ENCODE measurements at regions not wholly inside any gene's neighbourhood (a gene's known extent, or its start where the extent isn't known, plus 50 kb on each side); places are given as distances from the start of the nearest gene placed in this dataset.

DNA sequence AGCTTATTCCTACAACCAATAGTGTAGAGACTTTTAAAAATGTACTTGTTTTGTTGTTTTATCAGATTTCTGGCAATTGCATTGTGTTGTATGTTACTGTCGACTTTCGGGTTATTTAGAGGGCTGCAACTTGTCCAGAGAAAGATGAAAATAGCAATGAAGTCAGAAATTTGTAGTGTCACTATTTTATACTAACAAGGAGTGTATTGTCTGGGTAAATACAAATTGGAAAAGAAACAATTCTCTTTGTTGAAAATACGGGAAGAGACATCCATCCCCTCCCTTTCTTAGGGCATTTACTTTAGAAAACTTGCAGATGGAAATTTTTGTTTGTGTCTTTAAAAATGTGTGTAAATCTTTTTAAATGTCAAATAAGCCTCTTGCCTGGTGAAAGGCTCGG, 792.0 kb downstream of the PCDH18 start:
- Histone ChIP-seq H3K4me1 (no peaks in the 10 kb centered on the region), H3K9me3 (no peaks in the 10 kb centered on the region), H3K27me3 (no peaks in the 10 kb centered on the region), H3K4me3 (no peak overlapping the region), H3K36me3 (no peaks in the 10 kb centered on the region), H3K27ac (no peak overlapping the region)
- intact Hi-C loops (cut with DNase I; ENCODE audit: low total_unique reads) = no loop called here
- DNase-seq = no peak
- TF ChIP-seq, protein P1, sequence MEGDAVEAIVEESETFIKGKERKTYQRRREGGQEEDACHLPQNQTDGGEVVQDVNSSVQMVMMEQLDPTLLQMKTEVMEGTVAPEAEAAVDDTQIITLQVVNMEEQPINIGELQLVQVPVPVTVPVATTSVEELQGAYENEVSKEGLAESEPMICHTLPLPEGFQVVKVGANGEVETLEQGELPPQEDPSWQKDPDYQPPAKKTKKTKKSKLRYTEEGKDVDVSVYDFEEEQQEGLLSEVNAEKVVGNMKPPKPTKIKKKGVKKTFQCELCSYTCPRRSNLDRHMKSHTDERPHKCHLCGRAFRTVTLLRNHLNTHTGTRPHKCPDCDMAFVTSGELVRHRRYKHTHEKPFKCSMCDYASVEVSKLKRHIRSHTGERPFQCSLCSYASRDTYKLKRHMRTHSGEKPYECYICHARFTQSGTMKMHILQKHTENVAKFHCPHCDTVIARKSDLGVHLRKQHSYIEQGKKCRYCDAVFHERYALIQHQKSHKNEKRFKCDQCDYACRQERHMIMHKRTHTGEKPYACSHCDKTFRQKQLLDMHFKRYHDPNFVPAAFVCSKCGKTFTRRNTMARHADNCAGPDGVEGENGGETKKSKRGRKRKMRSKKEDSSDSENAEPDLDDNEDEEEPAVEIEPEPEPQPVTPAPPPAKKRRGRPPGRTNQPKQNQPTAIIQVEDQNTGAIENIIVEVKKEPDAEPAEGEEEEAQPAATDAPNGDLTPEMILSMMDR (IDR thresholded peaks at IDR 0.05) = no peak

DNA sequence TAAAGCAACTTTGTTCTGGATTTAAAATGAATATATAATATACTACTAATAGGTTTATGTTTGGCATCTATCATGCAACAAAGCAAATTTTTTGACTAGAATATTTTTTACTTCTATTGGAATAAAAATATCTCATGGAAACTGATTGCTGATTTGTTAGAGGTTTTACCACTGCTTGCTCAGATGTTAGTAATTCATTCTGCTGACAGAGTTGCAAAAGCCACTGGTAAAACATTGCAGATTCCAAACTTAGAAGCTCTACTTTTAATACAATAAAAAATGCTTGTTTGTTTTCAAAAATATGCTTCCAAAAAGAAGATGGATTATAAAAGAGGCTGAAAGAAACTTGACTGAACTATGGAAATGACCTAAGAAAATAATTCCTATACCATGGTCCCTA, 795.2 kb downstream of the PCDH18 start:
- Histone ChIP-seq H3K4me1 (no peaks in the 10 kb centered on the region), H3K4me3 (no peak overlapping the region), H3K27me3 (no peaks in the 10 kb centered on the region), H3K9me3 (no peaks in the 10 kb centered on the region), H3K36me3 (no peaks in the 10 kb centered on the region), H3K27ac (no peak overlapping the region)
- DNase-seq = no peak
- intact Hi-C loops (cut with DNase I; ENCODE audit: low total_unique reads) = no loop called here
- TF ChIP-seq, protein P1 (IDR thresholded peaks at IDR 0.05) = no peak

DNA sequence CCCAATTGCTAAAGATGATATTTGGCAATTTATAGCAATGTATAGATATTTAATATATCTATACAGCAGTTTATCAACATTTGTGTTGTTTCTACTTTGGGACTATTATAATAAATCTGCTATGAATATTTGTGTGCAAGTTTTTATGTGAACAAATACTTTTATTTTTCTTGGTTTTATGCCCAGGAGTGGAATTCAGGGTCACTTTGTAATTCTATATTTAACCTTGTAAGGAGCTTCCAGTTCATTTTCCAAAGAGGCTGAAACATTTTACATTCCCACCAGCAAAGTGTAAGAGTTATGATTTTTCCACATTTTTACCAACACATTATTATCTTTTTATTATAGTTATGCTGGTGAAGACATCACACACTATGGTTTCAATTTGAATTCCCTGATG, 801.3 kb downstream of the PCDH18 start:
- Histone ChIP-seq H3K27me3 (no peaks in the 10 kb centered on the region), H3K9me3 (no peaks in the 10 kb centered on the region), H3K4me1 (no peaks in the 10 kb centered on the region), H3K4me3 (no peak overlapping the region), H3K36me3 (no peaks in the 10 kb centered on the region), H3K27ac (no peak overlapping the region)
- intact Hi-C loops (cut with DNase I; ENCODE audit: low total_unique reads) = no loop called here
- TF ChIP-seq, protein P1 (IDR thresholded peaks at IDR 0.05) = no peak
- DNase-seq = no peak

DNA sequence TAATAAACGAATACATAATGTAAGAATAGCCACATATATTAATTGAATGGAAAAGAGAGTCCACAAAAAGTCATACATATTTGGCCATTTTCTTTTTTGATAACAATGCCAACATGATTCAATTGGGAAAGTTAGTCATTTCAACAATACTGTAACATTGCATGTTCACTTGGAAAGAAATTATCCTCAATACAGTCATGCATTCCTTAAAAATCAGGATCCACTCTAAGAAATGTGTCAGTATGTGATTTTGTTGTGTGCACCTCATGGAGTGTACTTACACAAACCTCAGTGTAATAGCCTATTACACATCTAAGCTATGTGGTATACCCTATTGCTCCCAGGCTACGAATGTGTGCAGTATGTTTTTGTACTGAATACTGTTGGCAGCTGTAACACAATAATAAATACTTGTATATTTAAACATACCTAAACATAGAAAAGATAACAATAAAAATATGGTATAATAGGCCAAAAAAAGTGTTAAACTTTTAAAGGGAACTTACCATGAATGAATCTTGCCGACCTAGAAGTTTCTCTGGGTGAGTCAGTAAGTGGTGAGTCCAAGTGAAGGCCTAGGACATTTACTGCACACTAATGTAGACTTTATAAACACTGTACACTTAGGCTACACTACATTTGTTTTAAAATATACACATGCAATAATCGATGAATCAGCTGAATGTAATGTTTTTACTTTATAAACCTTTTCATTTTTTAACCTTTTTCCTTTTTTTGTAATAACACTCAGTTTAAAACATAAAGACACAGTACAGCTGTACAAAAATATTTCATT, 806.8 kb downstream of the PCDH18 start:
- intact Hi-C loops (cut with DNase I; ENCODE audit: low total_unique reads) = no loop called here

DNA sequence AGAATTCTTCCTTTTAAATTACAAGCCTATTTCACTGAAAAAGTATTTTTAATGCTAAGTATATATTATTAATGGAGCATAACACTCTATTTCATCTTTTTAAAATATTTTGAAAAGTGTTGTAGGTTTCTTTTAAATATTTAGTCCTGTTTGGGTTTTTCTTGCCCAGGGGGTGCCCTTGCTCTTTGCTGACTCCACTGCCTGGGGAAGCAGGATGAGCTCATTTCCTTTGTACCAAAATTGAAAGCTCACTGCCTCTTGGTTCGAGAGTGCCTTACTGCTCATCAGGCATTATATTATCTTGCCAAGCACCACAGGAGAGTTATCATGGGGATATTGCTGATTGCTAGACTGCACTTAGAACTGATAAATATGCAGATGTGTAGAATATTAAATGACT, 819.2 kb downstream of the PCDH18 start:
- intact Hi-C loops (cut with DNase I; ENCODE audit: low total_unique reads) = no loop called here
- no peaks in the 10 kb centered on the region for H3K27me3 ChIP-seq
- no peak overlapping the region for H3K4me3 ChIP-seq
- no peak for DNase-seq
- no peak overlapping the region for H3K27ac ChIP-seq
- H3K4me1 ChIP-seq = no peaks in the 10 kb centered on the region
- TF ChIP-seq, protein P1 (IDR thresholded peaks at IDR 0.05) = no peak
- H3K9me3 ChIP-seq = no peaks in the 10 kb centered on the region
- no peaks in the 10 kb centered on the region for H3K36me3 ChIP-seq

More for the DNA sequence above, 806.8 kb downstream of the PCDH18 start:
- TF ChIP-seq, protein P1 (IDR thresholded peaks at IDR 0.05) = no peak
- Histone ChIP-seq H3K36me3 (no peaks in the 10 kb centered on the region), H3K4me3 (no peak overlapping the region), H3K4me1 (no peaks in the 10 kb centered on the region), H3K9me3 (no peaks in the 10 kb centered on the region), H3K27ac (no peak overlapping the region), H3K27me3 (no peaks in the 10 kb centered on the region)
- DNase-seq = no peak

Measured in tibial artery (tissue), 4 donors.